ENCODE measurements at regions not wholly inside any gene's neighbourhood (a gene's known extent, or its start where the extent isn't known, plus 50 kb on each side); places are given as distances from the start of the nearest gene placed in this dataset.
"Not testable (repeated sequence)": the region's sequence is repeated elsewhere in the genome, so short reads cannot be mapped to it uniquely, and the experiment has no call there.

DNA sequence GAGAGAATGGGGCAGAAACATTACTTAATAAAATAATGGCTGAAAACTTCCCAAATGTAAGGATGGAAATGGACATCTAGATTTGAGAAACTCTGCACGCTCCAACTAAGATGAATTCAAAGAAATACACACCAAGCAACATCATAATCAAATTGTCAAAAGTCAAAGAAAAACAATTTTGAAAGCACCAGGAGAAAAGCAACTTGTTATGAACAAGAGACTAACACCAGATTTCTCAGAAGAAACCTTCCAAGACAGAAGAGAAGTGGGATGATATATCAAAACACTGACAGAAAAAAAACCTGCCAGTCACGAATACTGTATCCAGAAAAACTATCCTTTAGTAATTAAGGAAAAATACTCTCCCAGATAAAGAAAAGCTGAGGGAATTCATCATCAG, 208.6 kb upstream of the SAMSN1 start:
- no peak for DNase-seq (ENCODE audit: low read depth in 2 of 2)

DNA sequence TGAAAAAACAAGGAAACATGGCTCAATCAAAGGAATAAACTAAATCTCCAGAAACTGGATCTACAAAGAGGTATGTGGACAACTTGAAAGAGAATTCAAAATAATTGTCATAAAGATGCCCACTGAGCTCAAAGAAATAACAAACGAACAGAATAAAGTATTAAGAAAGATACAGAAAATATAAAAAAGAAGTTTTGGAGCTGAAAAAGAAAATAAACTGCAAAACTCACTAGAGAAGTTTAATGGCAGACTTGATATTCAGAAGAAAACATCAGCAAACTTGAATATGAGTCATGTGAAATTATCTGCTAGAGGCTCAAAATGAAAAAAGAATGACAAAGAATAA, 208.1 kb upstream of the SAMSN1 start:
- DNase-seq (ENCODE audit: low read depth in 2 of 2), result no peak

DNA sequence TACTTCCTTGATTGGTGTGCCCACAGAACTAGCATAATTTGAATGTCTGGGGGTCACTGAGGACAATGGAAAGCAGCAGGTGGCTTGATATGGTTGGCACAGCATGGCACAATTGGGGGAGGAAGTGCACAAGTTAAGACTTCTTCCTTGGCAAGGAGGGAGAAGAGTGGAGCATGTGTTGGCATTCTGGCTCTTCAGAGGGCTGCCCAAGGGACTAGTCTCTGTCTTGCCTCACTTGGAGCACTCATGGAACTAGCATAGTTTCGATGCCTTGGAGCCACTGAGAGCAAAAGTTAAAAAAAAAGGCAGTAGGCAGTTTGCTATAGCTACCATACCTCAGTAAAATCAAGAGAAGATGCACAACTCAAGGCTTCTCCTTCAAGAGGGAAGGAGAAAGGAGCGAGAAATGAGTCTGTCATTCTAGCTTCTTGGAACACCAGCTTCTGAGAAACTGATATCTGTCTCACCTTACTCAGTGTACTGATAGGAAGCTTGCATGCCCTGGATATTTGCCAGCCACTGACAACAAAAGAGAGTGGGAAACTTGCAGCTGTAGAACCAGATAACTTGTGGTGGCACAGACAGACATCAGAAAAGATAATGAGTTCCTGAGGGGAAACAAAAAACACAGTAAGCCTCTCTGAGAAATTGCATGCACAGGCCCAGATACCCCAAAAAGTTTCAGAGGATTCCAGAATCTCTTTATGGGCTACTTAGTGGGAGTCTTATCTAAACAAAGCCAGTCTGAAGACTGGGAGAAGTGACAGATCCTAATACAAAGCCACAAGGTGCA, 207.5 kb upstream of the SAMSN1 start:
- DNase-seq (ENCODE audit: low read depth in 2 of 2), result no peak

DNA sequence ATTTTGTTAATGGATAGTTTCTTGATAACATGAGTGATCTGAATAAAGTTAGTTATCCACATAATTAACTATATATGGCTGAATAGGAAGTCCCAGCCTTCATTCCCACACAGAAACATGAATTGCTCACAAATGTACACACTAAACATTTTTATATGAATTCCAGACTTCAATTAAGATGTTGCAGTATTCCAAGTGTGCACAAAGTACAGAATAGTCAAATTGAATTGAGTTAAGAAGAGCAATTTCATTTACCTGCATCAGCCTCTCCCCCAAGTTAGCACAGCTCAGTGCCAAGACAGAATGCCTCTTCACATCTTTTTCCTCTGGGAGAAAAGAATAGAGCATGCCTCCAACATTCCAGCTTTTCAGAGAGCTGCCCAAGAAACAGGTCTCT, 207.0 kb upstream of the SAMSN1 start:
- no peak for DNase-seq (ENCODE audit: low read depth in 2 of 2)

DNA sequence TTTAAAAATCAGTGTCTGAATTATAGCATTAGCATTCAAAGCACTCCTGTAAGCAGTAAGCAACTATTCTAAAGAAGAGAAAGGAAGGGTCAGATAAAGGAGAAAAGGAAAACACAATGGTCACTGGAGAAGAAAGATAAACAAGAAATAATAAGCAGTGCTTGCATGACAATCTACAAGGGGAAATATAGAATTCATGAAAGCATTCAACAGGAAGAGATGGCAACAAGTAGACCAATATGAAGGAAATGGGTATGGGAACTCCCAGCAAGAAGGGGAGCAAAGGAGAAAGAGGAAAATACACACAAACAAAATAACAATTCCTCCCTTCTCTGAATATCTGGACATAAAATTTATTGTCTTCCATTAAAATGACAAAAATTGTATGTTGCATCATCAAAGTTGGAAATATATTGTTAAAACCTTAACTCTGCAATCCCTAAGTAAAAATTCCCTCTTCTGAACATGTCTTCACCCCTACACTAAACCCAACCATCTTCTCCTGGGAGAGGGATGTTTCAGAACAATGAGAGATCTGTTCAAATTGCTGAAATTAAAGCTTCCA, 206.3 kb upstream of the SAMSN1 start:
- no peak for DNase-seq (ENCODE audit: low read depth in 2 of 2)

DNA sequence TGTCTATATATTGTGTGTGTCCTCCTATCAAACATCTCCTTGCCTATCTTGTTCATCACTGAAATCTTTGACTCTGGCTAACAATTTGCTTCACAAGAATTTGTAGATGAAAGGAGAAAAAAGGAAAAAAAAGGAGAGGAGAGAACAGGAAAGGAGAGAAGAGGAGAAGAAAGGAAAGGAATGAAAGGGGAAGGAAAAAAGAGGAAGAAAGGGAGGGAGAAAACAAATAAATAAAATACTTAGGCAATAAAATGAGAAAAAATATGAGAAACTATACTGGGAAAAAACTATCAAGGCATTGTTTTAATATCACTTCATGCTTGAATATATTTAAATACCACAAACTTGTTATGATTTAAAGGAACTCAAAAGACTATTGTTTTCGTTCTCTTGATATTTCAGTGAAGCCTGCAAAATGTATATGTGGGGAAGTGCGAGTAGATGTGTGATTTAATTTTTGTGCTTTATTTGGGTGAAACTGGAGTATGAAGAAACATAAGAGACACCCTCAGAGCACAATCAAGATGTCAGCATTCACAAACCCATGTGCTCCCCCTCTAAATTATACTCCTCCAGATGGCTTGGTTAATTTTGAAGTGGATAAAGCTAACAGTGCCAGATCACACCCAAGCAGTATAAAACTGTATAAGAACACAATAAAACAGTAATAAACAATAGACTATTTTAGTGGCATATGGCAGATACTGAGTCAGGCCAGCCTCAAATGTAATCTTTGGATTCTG, 205.7 kb upstream of the SAMSN1 start:
- DNase-seq (ENCODE audit: low read depth in 2 of 2), result no peak

DNA sequence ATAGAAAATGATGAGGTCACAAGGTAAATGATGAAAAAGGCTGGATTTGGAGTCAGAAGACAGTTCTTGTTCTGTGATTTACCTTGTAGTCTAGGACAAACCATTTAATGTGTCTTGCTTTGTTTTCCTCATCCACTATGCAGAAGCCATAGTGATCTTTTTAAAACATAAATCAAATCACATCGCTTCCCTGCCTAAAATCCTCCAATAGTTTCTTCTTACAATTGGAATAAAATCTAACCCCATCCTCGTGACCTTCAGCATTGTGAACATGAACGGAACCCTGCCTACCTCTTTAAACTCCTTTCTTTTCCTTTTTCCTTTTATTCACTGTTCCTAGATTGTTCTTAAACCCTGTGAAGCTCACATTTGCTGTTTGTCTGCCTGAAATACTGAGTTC, 204.9 kb upstream of the SAMSN1 start:
- DNase-seq (ENCODE audit: low read depth in 2 of 2), result no peak

DNA sequence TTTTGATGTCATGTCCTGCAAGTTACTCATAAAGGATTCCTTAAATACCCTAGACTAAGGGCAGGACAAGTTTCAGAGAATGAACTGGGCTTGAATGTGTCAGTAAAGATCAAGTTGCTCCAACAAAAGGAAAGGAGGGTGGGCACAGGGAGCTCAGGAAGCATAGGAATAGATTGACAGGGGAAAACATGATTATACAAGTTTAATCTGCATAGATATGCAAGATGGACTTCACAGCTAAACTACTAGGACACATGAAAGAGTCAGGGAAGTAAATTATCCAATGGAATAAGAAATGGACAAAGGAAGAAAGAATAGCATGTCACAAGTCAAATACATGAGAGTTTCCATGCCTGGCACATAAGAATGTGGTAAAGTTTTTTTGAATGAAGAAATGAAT, 203.9 kb upstream of the SAMSN1 start:
- DNase-seq (ENCODE audit: low read depth in 2 of 2), result no peak

DNA sequence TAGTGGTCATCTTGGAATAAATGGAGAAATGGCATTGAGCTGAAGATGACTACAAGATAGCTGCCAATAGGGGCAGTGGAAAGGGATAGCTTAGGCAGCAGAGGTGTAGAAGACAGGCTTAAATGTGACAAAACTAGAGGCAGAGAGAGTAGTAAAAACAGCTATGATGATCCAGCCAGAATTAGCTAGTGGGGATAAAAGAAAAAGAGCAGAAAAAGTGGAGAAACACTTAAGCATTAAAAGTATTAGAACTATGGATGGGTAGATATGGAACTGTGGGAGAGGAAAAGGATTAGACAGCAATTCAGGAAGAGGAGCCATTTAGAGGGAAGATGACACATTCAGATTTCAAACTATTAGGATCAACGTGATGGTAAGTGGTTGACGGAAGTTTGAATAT, 202.5 kb upstream of the SAMSN1 start:
- DNase-seq (ENCODE audit: low read depth in 2 of 2), result no peak

DNA sequence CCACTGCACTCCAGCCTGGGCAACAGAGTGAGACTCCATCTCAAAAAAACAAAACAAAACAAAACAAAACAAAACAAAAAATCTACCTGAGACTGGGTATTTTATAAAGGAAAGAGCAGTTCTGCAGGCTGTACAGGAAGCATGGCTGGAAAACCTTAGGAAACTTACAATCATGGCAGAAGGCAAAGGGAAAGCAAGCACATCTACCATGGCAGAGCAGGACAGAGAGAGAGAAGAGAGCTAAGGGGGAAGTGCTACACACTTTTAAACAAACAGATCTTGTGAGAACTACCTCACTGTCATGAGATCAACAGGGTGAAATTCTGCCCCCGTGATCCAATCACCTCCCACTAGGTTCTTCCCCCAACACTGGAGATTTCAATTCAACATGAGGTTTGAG, 198.3 kb upstream of the SAMSN1 start:
- no peak for DNase-seq (ENCODE audit: low read depth in 2 of 2)

DNA sequence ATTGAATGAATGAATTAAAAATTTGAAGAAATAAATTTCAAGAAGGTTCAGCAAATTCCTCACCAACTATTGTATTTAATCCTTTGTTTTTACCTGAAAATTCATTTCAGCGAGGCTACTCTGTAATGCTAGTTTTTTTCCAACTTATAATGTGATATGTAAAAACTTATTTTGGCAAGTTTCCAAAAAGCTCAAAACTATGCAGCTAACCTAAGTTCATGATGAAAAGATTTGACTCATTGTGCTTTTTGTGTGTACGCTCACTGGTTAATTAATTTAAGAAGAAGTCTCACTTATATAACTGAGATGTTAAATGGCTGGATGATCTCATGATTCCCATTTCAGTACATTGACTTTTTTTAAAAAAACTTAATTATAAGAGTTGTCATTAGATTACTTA, 196.0 kb upstream of the SAMSN1 start:
- peak in 1 of 2 donors; percentile 13 for DNase-seq (ENCODE audit: low read depth in 2 of 2)

DNA sequence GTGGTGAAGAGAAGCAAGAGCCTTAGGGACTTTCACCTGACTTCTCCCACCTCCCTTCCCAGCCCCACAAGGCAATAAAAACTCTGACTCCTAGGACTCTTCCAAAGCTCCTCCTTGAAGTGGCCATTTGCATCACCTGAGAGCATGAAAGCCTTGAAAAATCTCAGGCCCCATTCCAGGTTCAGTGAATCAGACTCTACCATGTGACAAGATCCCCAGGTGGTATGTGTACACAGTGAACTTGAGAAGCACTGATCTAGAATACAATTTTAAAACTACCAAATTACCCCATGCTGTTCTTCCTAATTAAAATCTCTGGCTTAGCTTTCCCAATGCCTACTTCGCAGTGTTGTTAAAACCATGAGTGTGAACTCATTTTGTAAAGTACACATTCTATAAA, 195.1 kb upstream of the SAMSN1 start:
- DNase-seq (ENCODE audit: low read depth in 2 of 2), result no peak

DNA sequence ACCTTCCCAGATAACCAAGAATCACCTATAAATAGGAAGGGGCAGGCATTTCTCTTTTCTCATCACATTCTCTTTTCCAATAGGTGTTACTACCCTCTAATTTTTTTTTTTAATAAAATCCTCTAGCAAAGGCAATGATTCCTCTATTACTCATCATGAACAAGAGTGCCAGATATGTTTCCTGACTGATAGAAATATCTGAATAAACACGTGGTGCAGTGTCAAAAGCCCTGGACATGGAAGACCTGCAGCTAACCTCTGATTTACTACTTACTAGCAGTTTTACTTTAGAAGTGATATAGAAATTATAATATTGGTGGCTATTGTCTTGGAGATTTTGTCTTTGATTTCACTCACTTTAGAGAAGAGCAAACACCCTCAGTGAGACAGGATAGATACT, 194.6 kb upstream of the SAMSN1 start:
- DNase-seq (ENCODE audit: low read depth in 2 of 2), result peak; percentile 1 to 12

DNA sequence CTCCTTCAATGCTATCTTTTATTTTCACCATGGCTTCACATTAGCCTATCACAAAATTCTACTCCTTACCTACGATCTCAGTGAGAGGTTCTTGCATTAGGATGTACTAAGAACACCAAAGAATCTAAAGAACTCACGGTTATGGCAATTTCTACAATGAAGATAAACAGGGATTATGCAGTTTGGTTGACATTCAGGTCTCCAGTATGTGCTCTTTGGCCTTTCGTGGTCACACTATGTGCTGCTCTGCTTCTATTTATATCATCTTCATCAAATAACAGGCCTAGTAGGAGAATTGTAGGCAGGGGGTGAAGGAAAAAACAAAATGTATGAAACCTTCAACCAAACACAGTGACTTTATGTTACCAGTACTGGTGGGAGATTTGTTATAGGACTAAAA, 194.0 kb upstream of the SAMSN1 start:
- DNase-seq (ENCODE audit: low read depth in 2 of 2), result no peak

DNA sequence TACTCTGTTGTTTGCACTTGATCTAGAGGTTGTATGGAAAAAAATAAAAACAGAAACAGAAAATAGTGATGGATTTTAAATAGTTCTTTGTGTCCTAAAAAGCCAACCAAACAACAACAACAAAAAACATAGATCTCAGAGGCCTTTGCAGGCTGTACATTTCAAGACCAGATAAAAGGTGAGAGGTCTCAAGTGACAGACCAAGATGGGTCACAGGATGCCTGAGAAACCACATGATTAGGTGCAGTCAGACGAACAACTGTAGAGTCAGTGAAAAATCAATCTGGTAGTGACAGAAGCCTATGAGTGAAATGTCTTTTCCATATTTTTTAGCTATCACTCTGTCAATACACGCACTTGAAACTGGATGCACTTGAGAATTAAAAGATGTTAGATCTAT, 193.5 kb upstream of the SAMSN1 start:
- no peak for DNase-seq (ENCODE audit: low read depth in 2 of 2)

DNA sequence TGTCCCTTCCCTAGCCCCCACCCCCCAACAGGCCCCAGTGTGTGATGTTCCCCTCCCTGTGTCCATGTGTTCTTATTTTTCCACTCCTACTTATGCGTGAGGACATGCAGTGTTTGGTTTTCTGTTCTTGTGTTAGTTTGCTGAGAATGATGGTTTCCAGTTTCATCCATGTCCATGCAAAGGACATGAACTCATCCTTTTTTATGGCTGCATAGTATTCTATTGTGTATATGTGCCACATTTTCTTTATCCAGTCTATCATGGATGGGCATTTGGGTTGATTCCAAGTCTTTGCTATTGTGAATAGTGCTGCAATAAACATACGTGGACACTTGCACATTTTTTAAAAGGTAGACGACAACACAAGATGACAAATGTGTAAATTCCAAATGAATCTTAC, 192.5 kb upstream of the SAMSN1 start:
- DNase-seq (ENCODE audit: low read depth in 2 of 2), result not testable (repeated sequence)

DNA sequence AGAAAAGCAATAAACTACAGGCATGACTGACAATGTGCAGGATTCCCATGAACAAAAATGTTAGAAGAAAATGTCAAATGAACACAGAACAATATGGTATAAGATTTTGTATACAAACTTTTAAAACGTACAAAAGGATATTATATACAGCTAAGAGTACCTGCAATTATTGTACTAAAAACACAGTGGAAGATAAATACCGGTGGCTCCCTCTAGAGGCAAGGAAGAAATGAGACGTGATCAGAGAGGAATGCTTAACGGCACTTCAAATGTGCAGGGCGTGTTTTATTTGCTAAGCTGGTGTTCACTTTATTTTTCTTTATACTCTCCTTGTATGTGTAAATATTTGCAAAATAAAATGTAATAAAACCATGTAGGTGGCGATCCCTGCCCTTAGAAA, 191.8 kb upstream of the SAMSN1 start:
- peak; percentile 35 to 72 for DNase-seq (ENCODE audit: low read depth in 2 of 2)

DNA sequence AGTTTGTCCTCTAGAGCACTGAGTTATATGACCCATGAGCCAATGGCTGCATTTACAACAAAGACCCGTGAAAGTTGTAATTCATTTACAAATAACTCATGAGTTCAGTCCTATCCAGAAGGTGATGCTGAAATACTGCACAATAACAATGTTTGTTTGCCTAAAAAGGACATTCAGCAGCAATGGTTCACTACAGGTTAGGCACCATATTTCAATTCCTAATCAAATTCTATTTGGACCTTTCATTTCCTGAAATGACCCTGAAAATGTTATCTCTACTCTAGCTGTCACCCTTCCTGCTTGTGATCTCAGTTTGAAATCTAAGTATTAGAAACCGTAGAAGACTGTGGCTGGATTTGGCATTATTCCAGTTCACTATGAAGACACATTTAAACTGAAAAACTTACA, 191.2 kb upstream of the SAMSN1 start:
- DNase-seq (ENCODE audit: low read depth in 2 of 2), result peak in 1 of 2 donors; percentile 5

DNA sequence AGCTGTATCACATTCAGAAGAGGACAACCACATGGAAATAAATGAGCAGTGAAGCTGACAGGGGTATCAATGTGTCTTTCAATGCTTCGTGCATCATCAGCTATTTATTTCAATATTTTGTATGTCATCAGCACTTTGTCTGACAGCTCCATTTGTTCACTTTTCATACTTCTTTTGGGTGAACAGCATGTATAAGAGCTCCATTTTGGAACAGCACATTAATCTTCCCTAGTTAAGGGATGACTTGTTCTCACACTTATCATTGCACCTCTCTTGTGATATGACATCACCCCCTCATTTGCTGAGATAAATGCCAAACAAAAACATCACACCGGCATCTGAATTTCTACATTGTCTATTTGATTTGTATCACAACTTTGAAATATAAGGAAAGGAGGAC, 190.6 kb upstream of the SAMSN1 start:
- DNase-seq (ENCODE audit: low read depth in 2 of 2), result no peak

DNA sequence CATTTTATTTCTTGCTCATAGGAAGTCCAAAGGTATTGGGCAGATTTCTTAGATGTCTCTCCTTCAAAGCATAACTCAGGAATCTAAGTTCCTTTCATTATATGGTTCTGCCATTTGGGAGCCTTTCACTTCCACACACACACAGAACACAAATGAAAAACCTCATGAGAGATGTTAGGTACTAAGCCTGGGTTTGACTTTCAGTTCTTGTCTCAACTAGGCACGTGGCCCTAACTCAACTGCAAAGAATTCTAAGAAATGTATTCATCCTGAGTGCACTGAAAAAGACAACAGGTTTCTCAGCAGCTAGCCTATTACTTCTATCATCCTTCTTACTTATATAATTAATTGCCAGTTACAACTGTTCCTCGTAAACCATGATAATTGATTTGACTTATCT, 190.0 kb upstream of the SAMSN1 start:
- no peak for DNase-seq (ENCODE audit: low read depth in 2 of 2)

DNA sequence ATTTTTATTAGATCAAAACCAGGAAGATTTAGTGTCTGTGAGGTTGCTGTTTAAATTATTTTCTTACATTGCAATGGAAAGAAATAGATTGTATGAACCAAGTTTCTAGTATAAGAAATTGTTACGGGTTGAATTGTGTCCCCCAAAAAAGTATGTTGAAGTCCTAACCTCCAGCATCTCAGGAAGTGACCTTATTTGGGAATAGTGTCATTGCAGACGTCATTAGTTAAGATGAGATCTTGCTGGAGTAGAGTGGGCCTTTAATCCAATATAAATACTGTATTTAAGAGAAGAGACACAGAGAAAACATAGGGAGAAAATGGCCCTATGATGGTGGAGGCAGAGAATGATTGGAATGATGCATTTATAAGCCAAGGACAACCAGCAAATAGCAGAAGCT, 188.7 kb upstream of the SAMSN1 start:
- no peak for DNase-seq (ENCODE audit: low read depth in 2 of 2)

DNA sequence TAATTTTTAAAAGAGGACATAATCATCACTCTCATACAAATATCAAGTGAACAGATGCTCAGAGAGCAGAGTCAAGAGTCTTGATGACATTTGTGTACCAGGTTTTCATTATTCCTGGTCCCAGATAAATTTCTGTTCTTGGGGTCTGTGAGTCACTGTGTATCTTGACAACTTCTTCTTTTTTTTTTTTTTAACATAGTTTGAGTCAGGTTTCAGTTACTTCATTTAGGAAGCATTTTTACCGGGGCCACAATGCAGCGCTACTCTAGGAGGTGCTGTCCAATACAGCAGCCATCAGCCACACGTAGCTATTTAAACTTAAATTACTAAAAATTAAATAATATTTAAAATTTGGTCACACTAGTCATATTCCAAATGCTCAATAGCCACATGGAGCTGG, 188.1 kb upstream of the SAMSN1 start:
- no peak for DNase-seq (ENCODE audit: low read depth in 2 of 2)

DNA sequence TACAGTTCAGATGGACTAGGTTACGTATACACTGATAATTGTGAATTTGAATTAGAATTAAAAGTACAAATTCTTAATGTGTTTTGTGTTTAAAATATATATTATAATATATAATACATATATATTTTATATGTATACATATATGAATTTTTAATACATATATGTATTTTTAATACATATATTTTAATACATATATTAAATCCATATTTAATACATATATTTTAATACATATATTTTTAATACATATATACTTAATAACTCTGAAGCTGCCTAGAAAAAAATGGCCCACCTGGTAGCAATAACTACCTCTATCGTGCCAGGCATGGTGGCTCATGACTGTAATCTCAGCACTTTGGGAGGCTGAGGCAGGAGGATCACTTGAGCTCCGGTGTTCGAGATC, 179.1 kb upstream of the SAMSN1 start:
- DNase-seq (ENCODE audit: low read depth in 2 of 2), result no peak
